ENCODE measurements at regions not wholly inside any gene's neighbourhood (a gene's known extent, or its start where the extent isn't known, plus 50 kb on each side); places are given as distances from the start of the nearest gene placed in this dataset.

- Histone ChIP-seq H3K27me3 (ENCODE audit: insufficient read depth, low read depth) (no peaks in the 10 kb centered on the region), H4K20me1 (ENCODE audit: insufficient read depth) (no peaks in the 10 kb centered on the region), H3K4me3 (IDR thresholded peaks at IDR 0.05; ENCODE audit: insufficient read depth, low read depth, low read length) (no peak overlapping the region), H3K36me3 (ENCODE audit: insufficient read depth) (no peaks in the 10 kb centered on the region), H3K79me2 (ENCODE audit: insufficient read depth, low read depth) (no peaks in the 10 kb centered on the region), H3K4me1 (ENCODE audit: low read depth, poor library complexity, severe bottlenecking) (no peaks in the 10 kb centered on the region), H3K9ac (no peak overlapping the region), H3K4me2 (no peak overlapping the region), H2AFZ (ENCODE audit: low read depth) (no peak overlapping the region), H3K27ac (no peak overlapping the region)
- TF ChIP-seq CTCF (conservative IDR thresholded peaks at IDR 0.05; ENCODE audit: low read depth, low read length), result no peak
These were observed 337.8 kb upstream of the ROPN1 start for GRCh38 chr3:124329723-124330122.

GRCh38 chr3:124333931-124334640 is 342.2 kb upstream of the ROPN1 start:
- Histone ChIP-seq H3K4me3 (IDR thresholded peaks at IDR 0.05; ENCODE audit: insufficient read depth, low read depth, low read length) (no peak overlapping the region), H2AFZ (ENCODE audit: low read depth) (no peak overlapping the region), H3K4me1 (ENCODE audit: low read depth, poor library complexity, severe bottlenecking) (no peaks in the 10 kb centered on the region), H3K27ac (no peak overlapping the region), H3K27me3 (ENCODE audit: insufficient read depth, low read depth) (no peaks in the 10 kb centered on the region), H4K20me1 (ENCODE audit: insufficient read depth) (no peaks in the 10 kb centered on the region), H3K79me2 (ENCODE audit: insufficient read depth, low read depth) (no peaks in the 10 kb centered on the region), H3K4me2 (no peak overlapping the region), H3K36me3 (ENCODE audit: insufficient read depth) (no peaks in the 10 kb centered on the region), H3K9ac (no peak overlapping the region)
- TF ChIP-seq CTCF (conservative IDR thresholded peaks at IDR 0.05; ENCODE audit: low read depth, low read length), result no peak

DNA sequence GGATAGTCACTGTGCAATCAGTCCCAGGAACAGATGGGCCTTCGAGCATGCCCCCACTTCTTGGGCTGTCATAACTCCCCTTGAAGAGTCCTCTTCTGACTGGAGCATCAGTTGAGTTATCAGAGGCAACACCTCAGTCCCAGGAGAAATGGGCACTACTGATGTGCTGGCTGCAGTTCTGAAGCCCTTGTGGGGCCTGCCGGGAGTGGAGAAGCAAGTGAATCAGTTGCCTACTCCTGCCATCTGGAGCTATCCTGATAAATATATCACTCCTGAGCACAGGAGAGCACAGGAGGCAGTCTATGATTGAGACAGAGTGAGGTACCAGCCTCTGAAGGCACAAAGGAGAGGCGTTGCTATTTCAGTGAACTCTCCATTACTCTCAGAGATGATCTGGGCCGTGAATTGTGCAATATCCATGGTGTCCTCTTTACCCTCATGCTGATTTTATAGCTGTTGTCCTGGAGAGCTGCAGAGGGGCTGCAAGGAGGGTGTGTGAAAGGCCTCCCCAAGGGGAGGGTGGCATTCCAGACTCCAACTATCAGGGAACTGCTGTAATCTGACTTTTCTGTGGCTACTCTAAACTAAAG is 344.2 kb upstream of the ROPN1 start:
- no peaks in the 10 kb centered on the region for H3K4me1 ChIP-seq (ENCODE audit: low read depth, poor library complexity, severe bottlenecking)
- no peaks in the 10 kb centered on the region for H4K20me1 ChIP-seq (ENCODE audit: insufficient read depth)
- H3K79me2 ChIP-seq (ENCODE audit: insufficient read depth, low read depth), result no peaks in the 10 kb centered on the region
- H3K9ac ChIP-seq, result no peak overlapping the region
- H3K36me3 ChIP-seq (ENCODE audit: insufficient read depth), result no peaks in the 10 kb centered on the region
- no peak overlapping the region for H3K4me2 ChIP-seq
- no peaks in the 10 kb centered on the region for H3K27me3 ChIP-seq (ENCODE audit: insufficient read depth, low read depth)
- TF ChIP-seq CTCF (conservative IDR thresholded peaks at IDR 0.05; ENCODE audit: low read depth, low read length), result no peak
- no peak overlapping the region for H3K27ac ChIP-seq
- H3K4me3 ChIP-seq (IDR thresholded peaks at IDR 0.05; ENCODE audit: insufficient read depth, low read depth, low read length), result no peak overlapping the region
- H2AFZ ChIP-seq (ENCODE audit: low read depth), result no peak overlapping the region

DNA sequence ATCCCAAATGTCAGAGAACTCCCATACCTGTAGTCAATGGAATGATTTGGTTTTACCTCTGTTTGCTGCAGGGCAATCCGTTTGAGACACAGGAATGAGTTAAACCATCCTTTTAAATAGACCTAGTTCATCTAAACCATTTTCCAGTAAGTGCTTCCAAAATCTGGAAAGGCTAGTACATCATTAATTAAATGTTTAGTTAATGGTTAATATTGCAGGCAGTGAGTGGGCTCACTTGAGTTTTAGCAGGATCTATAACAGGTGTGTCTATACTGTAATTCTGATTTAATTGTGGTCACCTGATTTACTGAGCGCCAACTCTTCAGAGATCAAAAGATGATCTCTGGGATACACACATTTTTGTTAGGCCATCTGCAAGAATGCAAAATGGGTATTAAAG is 353.9 kb upstream of the ROPN1 start:
- Histone ChIP-seq H3K27ac (no peak overlapping the region), H3K27me3 (ENCODE audit: insufficient read depth, low read depth) (no peaks in the 10 kb centered on the region), H3K4me1 (ENCODE audit: low read depth, poor library complexity, severe bottlenecking) (no peaks in the 10 kb centered on the region), H2AFZ (ENCODE audit: low read depth) (no peak overlapping the region), H3K9ac (no peak overlapping the region), H3K36me3 (ENCODE audit: insufficient read depth) (no peaks in the 10 kb centered on the region), H3K79me2 (ENCODE audit: insufficient read depth, low read depth) (no peaks in the 10 kb centered on the region), H3K4me3 (IDR thresholded peaks at IDR 0.05; ENCODE audit: insufficient read depth, low read depth, low read length) (no peak overlapping the region), H3K4me2 (no peak overlapping the region), H4K20me1 (ENCODE audit: insufficient read depth) (no peaks in the 10 kb centered on the region)
- no peak for TF ChIP-seq CTCF (conservative IDR thresholded peaks at IDR 0.05; ENCODE audit: low read depth, low read length)

Data from KMS-11 (cell line).